OCI-LY3 (cell line): ENCODE measurements at regions not wholly inside any gene's neighbourhood (a gene's known extent, or its start where the extent isn't known, plus 50 kb on each side); places are given as distances from the start of the nearest gene placed in this dataset.

Experiments used
- CTCF ChIP-seq: fragments of 200-600, 300-600 bp; sonication (generic); IDR thresholded peaks from 2 replicates; pipeline ENCODE4 v1.5.1; 2014; ENCODE audit warnings: antibody characterized with exemption, low read length, low read depth
- EZH2phosphoT487 ChIP-seq: fragments of 200-600 bp; shearing (Covaris generic); IDR thresholded peaks from 2 replicates; pipeline ENCODE4 v1.6.1; 2018; ENCODE audit warnings: antibody characterized with exemption, mixed run types, low read depth

GRCh38 chr2:103363639-103364038 lies 601.8 kb downstream of the TMEM182 start:
- TF ChIP-seq CTCF = no peak
- no peak for TF ChIP-seq EZH2phosphoT487
